HG02852 (cell line): ENCODE measurements at regions not wholly inside any gene's neighbourhood (a gene's known extent, or its start where the extent isn't known, plus 50 kb on each side); places are given as distances from the start of the nearest gene placed in this dataset.

Experiments
- ATAC-seq: cut with Tn5 transposase; IDR thresholded peaks from one replicate; pipeline ENCODE4 v1.9.1; 2021; ENCODE audit warnings: mild to moderate bottlenecking, moderate library complexity; ENCODE audit not compliant: unreplicated experiment

DNA sequence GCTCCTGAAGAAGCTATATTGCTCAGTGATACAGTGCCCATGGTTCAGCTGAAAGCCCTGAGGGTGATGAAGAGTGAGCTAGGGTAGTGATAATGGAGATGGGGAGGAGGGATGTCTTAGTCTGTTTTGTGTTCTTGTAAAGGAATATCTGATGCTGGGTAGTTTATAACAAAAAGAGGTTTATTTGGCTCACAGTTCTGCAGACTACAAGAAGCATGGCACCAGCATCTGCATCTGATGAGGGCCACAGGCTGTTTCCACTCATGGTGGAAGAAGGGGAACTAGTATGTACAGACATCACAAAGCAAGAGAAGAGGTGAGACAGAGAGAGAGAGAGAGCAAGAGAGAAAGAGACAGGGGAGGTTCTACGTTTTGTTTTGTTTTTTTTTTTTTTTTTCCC lies 417.3 kb upstream of the TRIB2 start:
- no peak for ATAC-seq

DNA sequence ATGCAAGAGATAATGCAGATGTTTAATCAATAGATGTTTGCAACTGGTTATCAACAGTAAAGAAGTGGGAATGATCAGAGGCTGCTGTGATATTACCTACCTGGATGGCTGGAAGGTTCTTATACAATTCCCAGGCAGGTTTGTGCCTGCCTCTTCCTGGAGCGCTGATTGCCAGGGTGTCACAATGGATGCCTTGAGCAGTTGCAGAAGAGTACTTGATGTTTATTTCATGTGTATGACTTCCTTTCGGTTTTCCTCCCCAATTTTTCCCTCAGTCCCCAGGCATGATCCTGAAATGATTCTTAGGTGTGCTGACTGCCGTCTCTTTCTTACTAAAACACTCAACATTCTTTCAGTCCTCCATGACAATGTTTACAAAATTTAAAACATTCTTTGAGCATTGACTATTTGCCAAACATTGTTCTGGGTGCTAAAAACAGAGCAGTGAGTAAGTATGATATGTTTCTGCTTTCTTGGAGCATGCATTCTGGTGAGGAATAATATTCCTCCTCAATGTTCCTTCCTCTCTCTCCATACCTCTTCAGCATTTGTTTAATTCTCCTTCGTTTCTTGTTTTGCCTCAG lies 416.6 kb upstream of the TRIB2 start:
- ATAC-seq = no peak

DNA sequence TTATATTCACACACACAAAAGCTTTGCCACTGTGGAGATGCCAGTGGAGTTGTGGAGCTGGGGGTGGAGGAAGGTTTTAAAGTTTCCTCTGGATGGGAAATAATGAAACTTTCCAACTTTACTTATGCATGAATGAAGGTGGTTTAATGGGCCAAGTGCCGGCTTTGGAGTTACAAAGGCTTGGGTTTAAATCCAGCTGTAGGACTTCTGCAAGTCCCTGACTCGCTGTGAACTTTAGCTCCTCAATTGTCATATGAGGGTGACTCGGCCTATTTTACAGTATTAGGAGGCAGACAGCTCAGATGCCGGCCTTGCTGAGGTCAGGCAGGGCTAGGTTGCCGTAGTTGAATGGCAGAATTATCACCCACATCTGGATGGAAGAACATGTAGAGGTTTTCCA lies 415.8 kb upstream of the TRIB2 start:
- no peak for ATAC-seq

DNA sequence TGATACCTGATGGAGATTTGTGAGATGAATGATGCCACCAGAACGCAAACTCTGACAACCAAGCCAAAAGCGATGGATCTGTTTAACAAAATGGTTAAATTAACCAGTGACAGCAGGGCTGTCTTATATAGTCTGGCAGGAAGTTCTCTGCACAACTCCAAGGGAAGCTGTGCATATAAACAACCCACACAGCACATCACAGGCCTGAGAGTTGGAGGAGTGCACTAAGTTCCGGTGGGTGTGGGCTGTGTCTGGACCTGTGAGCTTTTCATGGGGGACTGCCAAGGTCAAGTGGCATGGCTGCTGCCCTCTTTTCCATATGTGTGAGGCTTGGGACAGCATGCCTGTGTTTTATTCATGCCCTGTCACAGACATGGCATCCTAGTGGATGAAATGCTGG lies 414.6 kb upstream of the TRIB2 start:
- ATAC-seq = no peak

DNA sequence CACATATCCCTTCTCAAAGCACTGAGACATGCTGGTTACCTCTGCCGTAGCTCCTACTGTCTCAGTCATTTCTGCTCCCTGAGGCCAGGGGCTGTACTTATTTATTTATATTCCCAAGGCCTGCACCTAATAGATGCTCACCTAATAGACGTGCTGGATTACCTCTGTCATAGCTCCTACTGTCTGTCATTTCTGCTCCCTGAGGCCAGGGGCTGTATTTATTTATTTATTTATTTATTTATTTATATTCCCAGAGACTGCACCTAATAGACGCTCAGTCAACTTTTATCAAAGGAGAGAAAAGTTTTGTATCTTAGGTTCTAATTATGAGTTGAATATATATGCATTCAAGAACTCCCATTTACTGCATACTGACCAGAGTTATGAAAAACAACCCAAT lies 414.0 kb upstream of the TRIB2 start:
- ATAC-seq = no peak

DNA sequence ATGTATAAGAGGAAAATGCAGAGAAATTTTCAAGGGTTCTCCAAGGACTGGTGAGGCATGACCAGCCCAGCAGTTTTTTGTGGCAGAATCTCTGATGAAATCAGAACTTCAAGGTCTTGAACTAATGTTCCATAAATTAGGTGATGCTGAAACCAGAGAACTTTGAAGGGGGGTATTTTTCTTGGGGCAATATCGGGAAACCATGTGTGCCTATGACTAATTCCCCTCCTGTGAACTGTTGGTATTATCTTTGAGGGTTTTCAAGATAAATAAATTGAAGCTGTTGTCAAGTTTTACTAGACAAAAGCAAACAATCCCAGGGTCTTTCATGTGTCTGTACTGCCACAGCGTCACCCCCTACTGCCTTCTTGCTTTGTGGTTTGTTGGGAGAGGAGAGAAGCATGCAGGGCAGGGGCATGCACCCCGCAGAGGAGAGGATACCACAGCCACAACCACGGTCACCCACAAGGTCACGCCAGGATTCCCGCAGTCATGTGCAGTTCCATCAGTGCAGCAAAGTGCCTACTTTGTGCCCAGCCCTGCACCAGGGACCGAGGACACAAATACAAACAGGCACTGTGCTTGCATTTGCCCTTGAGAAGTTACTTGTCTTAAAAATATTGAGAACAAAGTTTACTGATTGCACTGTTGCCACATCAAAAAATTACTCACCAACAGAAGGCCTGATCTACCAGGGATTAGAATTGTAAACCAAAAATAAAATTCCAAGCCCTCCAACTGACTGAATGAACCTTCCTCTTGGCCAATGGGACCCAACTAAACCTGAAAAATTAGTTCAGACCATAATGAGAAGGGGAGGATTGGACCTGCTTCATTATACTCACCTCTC lies 413.3 kb upstream of the TRIB2 start:
- ATAC-seq = no peak

DNA sequence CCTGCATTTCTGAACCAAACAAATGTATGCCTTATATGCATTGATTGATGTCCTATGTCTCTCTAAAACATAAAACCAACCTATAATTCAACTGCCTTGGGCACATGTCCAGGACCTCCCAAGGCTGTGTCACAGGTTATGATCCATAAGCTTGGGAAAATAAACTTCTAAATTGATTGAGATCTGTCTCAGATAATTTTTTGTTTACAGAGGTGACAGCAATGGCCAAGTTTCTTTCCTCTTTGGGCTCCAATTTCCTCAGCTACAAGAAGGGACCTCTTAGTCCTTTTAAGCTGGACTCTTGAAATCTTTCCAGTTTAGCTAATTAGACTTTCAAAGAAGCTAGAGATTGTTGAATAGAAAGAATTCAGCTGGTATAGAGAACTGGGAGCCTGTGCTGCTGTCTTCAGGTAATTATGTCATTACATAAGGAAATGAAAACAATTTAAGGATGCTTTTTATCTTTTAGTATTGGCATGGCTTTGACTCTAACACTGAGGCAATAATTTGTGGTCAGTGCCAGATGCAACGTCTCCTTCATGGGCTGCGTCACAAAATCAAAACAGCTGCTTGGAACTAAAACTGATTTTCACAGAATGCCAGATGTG lies 412.1 kb upstream of the TRIB2 start:
- ATAC-seq = no peak

DNA sequence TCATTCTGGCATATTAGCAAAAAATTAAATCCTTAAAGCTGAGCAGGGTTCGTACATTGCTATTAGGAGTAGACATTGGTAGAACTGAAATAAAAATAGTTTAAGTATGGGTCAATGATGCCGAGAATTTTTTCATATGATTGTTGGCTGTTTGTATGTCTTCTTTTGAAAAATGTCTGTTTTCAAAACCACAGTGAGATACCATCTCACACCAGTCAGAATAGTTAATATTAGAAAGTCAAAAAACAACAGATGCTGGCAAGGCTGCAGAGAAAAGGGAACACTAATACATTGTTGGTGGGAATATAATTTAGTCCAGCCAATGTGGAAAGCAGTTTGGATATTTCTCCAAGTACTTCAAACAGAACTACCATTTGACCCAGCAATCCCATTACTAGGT lies 410.8 kb upstream of the TRIB2 start:
- no peak for ATAC-seq

DNA sequence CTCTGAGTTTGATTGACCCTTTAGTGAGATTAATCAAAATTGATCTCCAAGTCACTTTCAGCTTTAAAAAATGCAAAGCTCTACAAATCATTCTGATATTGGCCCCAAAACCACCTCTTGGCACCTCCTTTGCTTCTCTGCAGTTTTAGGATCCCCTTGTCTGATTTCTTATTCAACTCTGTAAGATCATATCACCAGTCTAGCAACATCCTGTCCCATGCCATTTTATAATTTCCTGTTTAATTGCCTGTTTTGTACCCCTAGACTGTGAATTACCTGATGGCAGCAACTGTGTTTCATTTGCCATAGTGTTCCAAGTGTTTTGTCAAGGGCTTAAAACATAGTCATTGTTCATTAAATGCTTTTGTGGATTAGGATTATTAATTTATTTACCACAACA lies 406.3 kb upstream of the TRIB2 start:
- ATAC-seq = no peak

DNA sequence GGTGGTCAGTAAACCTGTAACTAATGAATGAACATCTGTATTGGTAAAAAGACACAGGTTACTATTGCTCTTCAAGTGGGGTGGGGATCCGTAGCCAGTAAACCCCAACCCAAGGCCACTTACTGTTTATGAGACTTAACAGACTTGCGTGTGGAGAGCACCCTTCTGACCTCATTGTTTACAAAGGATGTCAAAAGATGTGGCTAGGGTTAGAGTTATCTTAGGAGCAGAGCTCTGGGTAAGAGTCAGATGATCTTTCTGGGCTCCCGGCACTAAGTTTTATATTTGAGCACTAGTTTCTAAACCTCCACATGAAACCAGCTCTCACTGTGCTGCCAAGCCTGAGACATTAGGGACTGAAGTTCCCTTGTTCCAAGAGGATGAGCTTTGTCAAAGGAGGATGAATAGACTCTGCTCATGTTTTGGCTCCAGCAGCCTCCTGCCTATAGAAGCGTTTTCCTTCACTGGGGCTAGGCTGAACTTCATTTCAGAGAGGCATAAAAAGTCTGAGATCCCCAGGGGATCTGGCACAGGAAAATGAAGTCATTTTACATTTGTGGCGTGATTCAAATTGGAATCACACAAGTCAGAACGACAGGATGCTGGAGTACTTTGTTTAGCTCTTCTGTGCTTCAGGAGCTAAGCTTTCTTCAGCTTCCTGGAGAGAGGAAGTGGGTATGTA lies 403.1 kb upstream of the TRIB2 start:
- no peak for ATAC-seq

DNA sequence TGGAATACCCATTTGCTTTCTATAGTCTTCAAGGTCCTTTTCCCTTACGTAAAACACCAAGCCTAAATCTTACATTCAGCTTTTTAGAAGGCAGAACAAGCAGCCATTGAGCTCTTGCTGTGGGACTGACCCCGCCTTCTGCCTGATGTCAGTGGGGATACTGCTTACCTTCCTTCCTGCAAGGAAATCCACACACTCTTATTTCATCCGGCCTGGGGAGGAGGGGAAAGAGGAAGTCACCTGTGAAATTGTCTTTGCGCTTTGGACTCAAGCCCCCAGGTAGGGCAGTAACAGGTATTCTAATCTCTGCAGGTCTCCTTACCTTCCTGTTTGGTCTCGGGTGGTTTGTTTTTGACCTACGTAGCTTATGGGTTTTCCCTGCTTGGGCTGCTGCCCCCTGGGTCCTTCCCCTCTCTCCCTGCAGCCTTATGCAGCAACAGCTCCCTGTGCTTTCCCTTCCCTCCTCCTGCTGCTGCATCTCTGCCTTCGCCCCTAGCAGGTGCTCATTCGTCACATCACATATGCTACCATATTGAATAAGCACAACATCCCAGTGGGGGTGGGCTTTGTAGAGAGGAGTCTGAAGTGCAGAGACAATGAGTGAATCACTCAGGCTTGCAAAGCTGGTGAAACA lies 402.5 kb upstream of the TRIB2 start:
- ATAC-seq = no peak

DNA sequence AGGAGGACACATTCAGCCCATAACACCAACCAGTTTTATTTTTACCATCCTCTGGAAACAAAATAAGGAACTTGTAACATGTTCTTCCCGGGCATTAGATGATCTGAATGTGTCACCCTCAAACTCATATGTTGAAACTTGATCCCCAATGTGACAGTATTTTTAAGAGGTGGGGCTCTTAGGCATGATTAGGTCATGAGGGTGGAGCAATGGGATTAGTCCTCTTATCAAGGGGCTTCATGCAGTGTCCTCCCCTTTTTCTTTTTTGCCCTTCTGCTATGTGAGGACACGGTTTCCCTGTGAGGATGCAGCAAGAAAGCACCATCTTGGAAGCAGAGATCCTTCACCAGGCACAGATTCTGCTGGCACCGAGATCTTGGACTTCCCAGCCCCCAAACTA lies 401.5 kb upstream of the TRIB2 start:
- ATAC-seq = no peak

DNA sequence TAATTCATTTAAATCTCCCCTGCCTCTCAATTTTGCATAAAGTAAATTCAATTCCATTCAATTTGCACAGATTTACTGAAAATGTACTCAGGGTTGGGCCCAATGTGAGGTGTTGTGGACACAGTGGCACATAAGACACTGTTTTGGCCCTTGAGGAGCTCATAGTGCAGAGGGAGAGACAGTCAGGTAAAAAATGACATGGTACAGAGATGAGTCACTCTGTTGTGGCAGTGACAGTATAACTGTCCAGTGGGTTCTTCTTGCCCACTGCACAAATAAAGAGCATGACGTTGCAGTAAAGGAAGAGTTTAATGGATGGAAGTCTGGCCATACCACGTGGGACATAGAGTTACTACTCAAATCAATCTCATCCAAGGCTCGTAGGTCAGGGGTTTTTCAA lies 400.3 kb upstream of the TRIB2 start:
- ATAC-seq = no peak

DNA sequence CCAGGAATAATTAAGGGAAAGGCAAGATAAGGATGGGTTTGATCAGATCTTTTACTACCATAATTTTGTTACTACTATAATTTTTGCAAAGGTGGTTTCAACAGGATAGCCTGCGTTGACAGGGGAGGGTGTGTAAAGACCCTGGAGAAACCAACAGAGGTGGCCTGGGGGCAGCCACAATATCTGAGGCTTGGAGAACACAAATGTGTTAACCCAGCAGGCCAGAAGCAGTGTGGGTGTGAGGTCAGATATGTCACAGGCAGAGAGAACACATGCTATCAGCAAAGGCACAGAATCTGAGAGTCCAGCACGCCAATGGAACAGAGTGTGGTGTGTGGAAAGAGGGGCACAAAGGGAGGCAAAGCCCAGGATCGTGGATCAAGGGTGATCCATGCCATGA lies 399.4 kb upstream of the TRIB2 start:
- ATAC-seq = no peak

DNA sequence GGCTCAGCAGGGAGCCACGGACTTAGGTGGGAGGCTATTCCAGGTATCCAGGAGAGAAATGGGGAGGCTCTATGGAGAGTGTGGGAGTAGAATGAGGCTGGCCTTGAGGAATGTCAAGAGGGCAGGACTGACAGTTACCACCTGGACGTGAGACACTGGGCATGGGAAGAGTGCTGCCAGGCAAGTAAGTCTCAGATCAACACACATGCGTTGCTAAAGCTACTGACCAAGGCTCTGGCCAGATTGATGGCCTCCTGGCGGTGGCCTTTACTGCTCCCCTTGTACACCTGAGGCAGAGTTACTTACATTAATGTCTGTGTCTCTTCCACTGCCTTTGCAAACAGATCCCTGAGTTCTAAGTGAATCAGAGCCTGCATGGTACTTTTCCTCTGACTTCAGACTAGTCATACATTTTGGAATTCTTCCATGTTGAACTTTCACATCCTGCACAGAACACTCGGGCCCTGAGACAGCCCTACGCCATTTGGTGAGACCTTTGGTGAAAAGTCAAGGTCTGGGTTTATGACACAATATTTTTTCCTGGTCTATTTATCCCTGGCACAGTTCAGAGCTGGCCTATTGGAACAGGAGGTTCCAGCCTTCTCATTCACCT lies 398.8 kb upstream of the TRIB2 start:
- ATAC-seq = no peak

DNA sequence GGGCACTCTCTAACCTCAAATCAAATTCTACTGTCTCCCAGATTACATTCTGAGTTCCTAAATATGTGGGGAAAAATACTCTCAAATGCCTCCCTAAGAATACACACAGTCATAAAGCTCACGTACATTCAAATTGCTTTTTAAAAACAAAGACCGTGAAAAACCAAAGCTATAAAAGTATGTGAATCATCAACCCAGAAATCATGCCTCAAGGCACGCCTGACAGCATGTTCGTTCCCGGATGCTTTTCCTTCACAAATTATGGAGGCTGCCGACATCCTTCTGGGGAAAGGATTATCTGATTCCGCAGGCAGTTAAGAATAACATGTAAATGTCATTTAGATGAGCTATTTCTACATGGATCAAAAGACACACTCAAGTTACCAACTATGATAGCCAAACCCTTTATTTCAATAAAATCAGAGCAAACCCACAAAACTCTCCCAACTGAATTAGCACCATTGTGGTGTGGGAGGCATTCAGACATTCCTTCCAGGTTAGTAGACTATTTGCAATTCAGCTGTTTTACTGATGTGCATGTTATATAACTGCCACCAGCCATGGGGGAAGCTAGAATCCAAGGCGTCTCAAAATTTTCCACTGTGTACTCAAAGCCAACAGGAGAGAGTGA lies 398.2 kb upstream of the TRIB2 start:
- no peak for ATAC-seq

DNA sequence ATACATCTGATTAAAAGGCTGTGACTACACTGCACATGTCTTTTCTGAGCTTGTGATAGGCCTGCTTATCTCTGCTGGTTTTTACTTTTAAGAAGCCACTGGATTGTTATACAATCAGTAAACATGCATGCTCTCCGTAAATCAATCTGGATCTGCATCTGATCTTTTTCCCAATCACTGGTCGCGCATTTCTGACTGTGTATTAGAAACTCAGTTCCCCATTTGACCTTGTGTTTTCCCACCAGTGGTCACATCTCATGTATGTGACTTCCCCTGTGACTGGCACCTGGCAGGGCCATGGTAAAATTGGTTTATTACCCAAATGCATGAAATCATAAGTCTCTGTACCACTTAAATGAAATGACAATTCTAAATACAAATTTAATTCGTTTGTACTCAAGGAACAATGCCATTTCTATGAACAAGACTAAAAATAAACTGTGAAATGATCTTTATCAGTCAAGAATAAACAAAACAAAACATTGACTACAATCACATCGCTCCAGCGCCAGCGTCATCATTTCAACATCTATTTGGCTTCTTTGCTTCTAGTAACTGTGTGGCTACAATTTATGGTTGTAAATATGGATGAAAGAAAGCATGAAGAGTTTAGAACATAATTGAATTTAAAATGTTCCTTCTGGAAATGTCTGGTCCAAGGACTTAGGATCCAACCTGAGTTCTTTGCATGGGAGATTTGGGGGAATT lies 396.6 kb upstream of the TRIB2 start:
- no peak for ATAC-seq

DNA sequence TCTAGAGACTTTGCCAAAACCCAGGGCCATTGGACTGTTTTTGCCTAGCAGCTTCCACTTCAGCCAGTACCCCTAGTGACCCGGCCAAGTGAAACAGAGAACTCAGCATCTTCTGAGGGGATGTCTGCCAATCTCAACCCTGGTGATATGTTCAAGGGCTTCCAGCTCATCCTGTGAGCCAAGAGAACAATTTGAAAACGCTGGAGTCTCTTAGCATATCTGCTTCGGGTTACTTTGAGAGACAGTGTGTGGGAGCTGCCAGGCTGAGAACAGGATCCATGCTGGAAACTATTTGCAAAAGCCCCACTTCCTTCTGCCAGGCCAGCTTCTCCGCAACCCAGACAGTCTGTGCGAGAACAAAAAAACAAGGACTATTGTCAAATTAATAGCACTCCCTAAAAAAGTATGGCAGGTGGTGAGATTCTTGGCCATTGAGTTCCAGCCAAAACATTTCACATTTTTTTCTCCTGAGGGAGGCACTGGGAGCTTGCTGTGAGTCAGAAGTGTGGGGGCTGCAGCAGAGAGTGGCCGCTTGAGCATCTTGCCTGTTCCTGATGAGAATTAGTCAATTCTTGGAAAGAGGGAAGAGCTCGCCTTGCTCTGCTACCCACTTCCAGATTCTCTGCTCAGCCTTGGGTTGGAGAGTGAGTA lies 395.6 kb upstream of the TRIB2 start:
- no peak for ATAC-seq

DNA sequence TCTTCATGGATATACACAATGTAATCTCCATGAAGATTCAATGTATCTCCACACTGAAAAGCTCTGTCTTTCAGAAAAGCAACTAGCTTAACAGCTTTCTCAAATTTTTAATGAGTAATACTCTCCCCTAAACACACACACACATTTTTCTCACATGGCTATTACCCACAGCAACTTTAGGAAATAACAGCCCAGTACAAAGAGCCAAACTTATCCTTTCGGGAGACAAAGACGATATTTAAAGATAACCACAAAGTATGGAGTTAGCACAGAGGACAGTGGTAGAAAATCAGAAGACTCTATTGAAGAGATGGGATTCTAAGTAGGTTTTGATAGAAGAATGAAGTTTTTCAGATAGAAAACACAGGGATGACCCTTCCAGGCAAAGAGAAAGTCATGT lies 394.9 kb upstream of the TRIB2 start:
- ATAC-seq = no peak
